NB4 (cell line): ENCODE measurements at regions not wholly inside any gene's neighbourhood (a gene's known extent, or its start where the extent isn't known, plus 50 kb on each side); places are given as distances from the start of the nearest gene placed in this dataset.

Experiments
- DNase-seq: peaks from one replicate; pipeline ENCODE4 v3.0.0; 2010; ENCODE audit warnings: low read depth
- H3K4me3 ChIP-seq: one replicate; pipeline ENCODE4 v1.5.1; 2011; ENCODE audit warnings: mild to moderate bottlenecking, low read depth, low read length, moderate library complexity
- MYC ChIP-seq: IDR thresholded peaks from 2 replicates; pipeline ENCODE4 v1.6.1; 2011; ENCODE audit warnings: low read depth, low read length
- POLR2A ChIP-seq: IDR thresholded peaks from 2 replicates; pipeline ENCODE4 v1.6.1; 2011; ENCODE audit warnings: mild to moderate bottlenecking; ENCODE audit not compliant: insufficient read length; ENCODE audit errors: extremely low read depth
- TF ChIP-seq, protein P1 (sequence below): IDR thresholded peaks from one replicate; pipeline ENCODE4 v1.5.1; 2012; ENCODE audit warnings: low read depth, low read length
- TF ChIP-seq, protein P2 (sequence below): IDR thresholded peaks from 2 replicates; pipeline ENCODE4 v1.6.1; 2011; ENCODE audit warnings: low read depth, low read length

DNA sequence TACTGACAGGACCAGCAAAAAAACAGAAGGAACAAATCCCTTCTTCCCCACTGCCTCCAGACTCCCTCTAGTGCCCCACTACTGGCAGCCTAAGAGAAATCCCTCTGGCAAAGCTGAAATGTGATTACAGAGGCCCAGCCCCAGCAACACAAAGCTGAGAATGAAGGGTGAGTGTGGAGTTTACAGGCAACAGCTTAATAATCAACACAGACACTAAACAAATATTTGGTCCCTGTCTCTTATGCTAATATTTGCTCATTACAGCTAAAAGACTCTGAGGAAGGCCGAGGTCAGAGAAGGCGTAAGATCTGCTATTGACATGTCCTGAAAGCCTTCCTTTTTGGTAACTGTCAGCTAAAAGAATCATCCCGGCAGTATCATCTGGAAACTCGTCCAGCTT lies 308.5 kb upstream of the RASGRP1 start:
- no peak for DNase-seq
- TF ChIP-seq MYC (no peak), POLR2A (no peak)
- TF ChIP-seq, protein P1, sequence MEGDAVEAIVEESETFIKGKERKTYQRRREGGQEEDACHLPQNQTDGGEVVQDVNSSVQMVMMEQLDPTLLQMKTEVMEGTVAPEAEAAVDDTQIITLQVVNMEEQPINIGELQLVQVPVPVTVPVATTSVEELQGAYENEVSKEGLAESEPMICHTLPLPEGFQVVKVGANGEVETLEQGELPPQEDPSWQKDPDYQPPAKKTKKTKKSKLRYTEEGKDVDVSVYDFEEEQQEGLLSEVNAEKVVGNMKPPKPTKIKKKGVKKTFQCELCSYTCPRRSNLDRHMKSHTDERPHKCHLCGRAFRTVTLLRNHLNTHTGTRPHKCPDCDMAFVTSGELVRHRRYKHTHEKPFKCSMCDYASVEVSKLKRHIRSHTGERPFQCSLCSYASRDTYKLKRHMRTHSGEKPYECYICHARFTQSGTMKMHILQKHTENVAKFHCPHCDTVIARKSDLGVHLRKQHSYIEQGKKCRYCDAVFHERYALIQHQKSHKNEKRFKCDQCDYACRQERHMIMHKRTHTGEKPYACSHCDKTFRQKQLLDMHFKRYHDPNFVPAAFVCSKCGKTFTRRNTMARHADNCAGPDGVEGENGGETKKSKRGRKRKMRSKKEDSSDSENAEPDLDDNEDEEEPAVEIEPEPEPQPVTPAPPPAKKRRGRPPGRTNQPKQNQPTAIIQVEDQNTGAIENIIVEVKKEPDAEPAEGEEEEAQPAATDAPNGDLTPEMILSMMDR: no peak
- TF ChIP-seq, protein P2, sequence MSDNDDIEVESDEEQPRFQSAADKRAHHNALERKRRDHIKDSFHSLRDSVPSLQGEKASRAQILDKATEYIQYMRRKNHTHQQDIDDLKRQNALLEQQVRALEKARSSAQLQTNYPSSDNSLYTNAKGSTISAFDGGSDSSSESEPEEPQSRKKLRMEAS: no peak
- H3K4me3 ChIP-seq: no peak overlapping the region

DNA sequence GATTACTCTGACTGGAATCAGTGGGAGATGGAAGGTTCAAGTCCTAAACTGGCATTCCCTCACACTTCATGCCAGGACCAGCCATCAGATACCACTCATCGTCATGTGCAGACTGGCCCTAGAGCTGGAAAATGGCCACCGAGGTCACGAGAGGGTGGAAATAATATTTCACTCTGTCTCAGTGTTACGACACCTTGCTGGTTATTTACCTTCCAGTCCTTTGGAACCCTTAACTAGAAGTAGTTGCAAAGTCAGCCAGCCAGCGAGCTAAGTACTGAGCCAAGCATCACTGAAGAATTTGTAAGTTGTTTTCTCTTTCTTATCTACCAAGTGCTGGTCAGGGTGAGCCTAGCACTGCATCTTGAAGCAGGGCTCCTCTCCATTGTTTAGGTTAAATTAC lies 309.9 kb upstream of the RASGRP1 start:
- H3K4me3 ChIP-seq: no peak overlapping the region
- DNase-seq: no peak
- TF ChIP-seq POLR2A (no peak), MYC (no peak)
- TF ChIP-seq, protein P1: no peak
- TF ChIP-seq, protein P2: no peak

DNA sequence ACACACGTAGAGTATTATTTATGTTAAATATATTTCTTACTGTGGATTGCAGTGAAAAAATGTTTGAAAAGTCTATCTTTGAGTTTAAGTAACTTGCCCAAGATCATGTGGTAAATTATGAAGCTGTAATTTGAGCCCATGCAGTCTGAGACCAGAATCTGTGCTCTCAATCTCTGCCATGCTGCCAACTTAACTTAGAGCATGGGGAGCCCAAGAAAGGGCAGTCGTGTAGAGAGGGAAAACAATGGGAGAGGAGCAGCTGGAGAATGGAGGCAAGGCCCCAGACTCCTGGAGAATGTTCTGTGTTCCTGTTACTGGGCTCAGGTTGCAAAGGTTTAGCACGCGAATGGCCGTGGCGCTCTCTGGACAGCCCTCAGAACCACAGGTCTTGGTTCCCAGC lies 311.6 kb upstream of the RASGRP1 start:
- TF ChIP-seq POLR2A: no peak
- no peak for TF ChIP-seq MYC
- TF ChIP-seq, protein P1: no peak
- TF ChIP-seq, protein P2: no peak
- no peak overlapping the region for H3K4me3 ChIP-seq
- DNase-seq: no peak

DNA sequence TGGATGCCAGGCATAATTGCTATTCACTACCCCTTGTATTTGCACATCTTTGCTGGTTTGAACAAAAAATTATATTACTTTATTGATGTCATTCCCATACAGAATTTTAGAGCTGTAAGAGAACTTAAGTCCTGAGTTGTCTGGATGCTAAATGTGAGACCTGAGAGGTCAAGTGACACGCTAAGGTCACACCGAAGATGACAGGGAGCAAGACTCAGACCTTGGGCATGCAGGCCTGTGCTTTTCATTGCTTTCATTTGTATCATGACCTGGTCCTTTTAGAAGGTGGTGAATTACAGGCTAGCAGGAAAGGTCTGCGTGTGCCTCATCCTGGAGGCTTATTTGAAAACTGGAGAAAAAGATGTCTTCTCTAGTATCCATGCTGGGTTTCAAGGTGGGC lies 312.0 kb upstream of the RASGRP1 start:
- TF ChIP-seq MYC (no peak), POLR2A (no peak)
- TF ChIP-seq, protein P1: no peak
- TF ChIP-seq, protein P2: no peak
- DNase-seq: no peak
- no peak overlapping the region for H3K4me3 ChIP-seq

DNA sequence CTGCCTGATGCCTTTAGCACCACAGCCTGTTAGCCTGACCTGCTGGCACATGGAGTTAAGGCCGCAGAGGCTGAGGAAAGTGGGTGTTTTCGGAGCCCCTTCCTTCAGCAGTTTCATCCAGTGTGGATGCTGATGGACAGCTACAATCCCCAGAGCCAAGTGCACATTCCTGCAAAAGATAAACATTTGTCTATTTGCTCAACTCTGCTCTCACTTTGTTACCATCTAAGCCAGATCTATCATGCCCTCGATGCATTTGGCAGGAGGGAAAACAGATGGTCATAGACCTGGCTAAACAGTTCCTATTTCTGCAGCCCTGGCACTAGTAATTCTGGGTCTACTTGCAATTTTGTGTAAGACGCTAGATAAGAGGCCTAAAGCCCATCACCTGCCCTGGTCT lies 312.9 kb upstream of the RASGRP1 start:
- TF ChIP-seq POLR2A: no peak
- no peak for TF ChIP-seq MYC
- TF ChIP-seq, protein P1: no peak
- TF ChIP-seq, protein P2: no peak
- DNase-seq: no peak
- no peak overlapping the region for H3K4me3 ChIP-seq

DNA sequence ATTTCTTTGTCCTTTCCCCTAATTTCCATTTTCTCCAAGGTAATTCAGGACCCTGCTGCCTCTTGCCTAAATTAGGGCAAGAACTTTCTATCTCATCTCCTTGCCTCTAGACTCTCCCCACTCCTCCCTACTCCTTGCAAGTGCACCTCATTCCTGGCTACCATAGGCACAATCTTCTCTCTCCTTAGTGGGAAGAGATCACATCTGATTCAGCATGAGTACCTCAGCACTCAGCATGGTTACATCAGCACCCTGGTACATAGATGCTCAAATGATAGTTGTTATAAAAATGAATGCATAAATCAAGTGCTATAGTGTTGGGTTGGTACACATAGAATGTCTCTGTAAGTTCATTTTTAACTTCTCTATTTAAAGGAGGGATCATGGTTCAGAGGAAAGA lies 313.4 kb upstream of the RASGRP1 start:
- TF ChIP-seq MYC: no peak
- TF ChIP-seq, protein P2: no peak
- TF ChIP-seq, protein P1: no peak
- TF ChIP-seq POLR2A: no peak
- no peak for DNase-seq

More for the DNA sequence above, 313.4 kb upstream of the RASGRP1 start:
- H3K4me3 ChIP-seq: no peak overlapping the region
